ENCODE measurements at regions not wholly inside any gene's neighbourhood (a gene's known extent, or its start where the extent isn't known, plus 50 kb on each side); places are given as distances from the start of the nearest gene placed in this dataset.
"Not testable (repeated sequence)": the region's sequence is repeated elsewhere in the genome, so short reads cannot be mapped to it uniquely, and the experiment has no call there.

DNA sequence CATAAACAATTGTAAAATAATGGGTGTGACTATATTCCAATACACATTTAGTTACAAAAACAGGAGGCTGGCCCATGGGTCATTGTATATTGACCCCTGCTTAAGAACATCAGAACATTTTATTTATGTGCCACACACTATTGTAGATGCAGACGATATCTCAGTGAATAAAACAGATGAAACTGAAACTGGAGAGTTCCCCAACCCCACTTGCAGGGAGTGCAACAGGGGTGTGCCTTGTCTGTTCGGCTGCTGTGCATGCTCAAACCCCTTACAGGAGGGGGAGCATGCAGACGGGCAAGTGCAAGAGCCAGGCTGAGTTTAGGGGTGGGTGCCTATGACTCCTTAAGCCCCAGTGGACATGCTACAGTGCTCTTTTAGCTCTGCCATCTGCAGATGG lies 509.6 kb downstream of the IGSF11 start:
- DNase-seq (ENCODE audit: low read depth) = no peak

DNA sequence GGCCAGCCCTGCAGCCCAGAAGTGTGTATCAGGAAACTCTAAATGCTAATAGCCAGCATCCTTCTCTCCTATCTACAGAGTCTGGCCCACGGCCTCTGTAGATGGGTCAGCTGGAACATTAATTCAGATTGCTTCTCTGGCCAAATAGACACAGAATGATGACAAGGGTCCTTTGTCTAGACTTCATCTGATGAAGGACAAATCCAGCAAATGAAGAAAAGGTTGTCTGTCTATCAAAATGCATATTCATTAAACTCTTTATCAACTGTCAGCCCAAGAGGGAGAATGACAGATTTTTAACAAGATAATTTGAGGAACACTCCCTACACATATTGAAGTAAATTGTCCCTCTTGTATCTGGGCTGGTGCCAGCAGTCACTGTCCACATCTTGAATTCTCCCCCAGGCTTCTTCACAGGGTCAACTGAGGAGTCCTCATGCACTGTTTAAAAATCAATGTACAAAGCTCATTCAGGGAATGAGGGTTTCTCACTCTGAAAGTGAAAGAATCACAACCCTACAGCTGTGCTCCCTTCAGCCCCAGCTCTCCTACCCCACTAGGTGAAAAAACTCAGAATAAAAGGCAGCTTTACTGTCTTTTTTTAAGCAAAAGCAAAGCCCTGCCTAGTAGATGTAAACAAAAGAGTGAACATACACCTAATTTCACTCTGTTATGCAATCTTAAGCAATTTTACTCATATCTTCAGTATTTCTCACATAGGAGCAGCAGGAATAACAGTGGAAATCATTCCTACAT lies 507.7 kb downstream of the IGSF11 start:
- DNase-seq (ENCODE audit: low read depth) = no peak

DNA sequence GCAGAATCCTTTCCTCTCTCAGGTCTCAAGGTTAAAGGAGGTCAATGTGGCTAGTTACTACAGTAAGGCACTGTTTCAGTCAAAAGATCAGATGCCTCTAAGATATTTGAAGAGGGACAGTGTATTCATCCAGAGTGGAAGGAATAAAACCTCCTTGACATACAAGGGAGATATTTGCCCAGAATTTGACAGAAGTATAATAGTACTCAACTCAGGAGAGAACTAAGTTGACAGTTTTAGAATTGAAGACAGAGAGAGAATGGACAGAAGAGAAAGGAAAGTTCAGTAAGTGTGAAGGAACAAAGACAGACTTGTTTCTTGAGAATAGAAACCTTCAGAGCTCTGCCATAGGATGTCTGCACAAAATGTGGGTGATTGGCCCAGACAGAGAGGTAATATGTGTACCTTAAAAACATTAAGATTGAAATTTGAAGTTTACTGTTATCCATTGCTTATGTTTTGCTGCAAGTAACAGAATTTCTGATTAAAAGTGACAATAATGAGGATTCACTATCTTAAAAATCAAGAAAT lies 507.1 kb downstream of the IGSF11 start:
- DNase-seq (ENCODE audit: low read depth) = no peak

DNA sequence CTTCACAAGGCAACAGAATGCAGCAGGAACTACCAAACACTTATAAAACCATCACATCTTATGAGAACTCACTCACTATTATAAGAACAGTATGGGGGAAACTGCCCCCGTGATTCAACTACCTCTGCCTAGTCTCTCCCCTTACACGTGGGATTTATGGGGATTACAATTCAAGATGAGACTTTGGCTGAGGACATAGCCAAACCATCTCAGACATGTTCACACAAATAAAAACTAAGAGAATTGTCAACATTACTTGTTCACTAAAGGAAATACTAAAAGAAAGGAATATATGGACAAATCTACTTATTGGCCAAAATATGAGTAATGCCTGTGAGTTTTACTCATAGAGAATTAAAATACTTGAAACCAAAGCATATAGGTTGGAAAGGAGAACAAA lies 505.1 kb downstream of the IGSF11 start:
- no peak for DNase-seq (ENCODE audit: low read depth)

DNA sequence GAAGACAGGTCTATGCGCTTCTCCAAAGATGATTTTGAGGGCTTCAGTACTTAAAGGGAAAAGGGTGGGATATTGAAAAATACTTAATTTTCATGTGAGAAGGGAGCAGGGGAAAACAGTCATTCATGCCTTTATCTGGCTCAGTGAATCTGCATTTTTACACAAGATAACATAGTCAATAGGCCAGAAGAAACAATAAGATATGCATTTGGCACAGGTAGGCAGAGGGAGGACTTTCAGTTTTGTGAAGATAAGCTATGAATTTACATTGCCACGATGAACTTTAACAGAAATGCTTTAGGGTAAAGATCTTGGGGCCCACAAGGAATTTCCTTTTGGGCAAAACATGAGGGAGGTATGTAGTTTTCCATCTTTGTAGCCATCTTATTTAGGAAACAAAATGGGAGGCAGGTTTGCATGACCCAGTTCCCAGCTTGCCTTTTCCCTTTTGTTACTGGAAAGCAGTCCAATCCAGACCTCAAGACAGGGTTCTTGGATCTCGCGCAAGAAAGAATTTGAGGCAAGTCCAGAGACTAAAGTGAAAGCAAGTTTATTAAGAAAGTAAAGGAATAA lies 504.2 kb downstream of the IGSF11 start:
- DNase-seq (ENCODE audit: low read depth) = no peak

DNA sequence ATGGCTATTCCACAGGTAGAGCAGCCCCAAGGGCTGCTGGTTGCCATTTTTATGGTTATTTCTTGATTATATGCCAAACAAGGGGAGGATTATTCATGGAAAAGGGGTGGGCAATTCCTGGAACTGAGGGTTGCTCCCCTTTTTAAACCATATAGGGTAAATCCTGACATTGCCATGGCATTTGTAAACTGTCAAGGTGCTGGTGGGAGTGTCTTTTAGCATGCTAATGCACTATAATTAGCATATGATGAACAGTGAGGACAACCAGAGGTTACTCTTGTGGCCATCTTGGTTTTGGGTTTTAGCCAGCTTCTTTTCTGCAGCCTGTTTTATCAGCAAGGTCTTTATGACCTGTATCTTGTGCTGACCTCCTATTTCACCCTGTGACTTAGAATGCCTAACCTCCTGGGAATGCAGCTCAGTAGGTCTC lies 503.7 kb downstream of the IGSF11 start:
- DNase-seq (ENCODE audit: low read depth) = not testable (repeated sequence)

DNA sequence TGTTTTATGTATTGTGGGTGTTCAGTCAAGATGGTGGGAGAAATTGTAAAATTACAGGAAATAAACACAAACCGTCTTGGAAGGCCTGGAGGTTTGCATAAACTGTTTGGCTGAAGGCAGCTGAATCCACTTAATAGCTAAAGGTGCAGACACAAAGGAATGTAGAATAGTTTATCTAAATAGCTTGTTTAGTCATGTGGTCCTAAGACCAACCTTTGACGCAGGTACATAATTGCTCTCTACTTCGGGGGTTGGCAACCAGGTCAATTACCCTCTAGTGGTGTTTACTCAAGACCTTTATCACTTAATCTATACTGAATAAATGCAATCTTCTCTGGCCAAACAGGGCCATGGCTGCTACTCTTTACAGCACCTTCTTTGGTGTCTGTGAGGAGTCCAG lies 502.8 kb downstream of the IGSF11 start:
- peak; percentile 27 for DNase-seq (ENCODE audit: low read depth)

DNA sequence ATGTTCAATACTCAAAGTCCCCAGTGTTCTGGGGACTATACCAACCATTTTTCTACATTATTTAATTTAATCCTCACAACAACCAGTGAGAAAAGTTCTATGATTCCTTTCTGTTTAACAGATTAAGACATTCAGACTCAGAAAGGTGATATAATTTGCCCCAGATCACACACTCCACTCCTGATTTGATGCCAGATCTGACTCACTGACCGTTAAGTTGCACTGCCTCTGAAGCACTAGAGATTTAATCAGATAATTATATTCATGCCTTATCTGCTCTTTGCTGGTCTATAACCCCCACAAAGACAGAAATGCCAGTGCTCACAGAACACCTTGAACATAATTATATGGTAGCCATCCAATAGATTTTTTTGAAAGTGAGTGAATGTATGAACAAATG lies 501.0 kb downstream of the IGSF11 start:
- DNase-seq (ENCODE audit: low read depth) = peak; percentile 22

DNA sequence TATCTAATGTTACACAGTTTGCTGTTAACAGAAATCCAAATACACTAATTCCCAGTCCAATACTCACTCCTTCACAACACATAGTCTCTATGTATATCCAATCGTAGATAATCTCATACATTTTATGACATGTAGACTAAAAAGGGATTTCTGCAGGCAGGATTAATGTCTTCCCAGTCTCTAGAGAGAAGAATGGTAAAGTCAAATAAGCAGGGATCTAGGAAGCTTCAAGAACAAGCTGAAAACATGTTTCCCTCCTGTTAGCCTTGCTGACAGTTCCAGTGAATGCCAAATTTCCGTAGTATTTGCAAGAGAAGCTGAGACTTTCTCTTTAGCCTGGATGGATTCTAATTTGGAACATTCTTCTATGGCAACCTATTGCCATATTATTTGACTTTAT lies 500.1 kb downstream of the IGSF11 start:
- no peak for DNase-seq (ENCODE audit: low read depth)

DNA sequence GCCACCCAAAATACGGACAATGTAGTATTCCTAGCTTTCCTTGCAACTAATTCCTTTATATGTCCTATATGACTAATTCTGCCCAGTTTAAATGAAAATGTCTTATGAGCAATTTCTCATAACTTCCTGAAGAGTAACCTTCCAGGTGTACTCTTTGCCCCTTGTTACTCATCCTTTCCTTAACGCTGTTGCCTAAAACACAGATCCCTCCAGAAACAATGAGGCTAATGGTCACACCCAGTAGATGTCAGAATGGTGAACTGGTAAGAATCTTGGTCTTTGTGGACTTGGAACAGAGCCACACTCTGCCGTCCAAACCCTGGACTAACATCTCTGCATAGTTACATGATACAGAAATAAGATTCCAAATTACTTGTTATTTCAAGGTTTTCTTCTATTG lies 497.9 kb downstream of the IGSF11 start:
- DNase-seq (ENCODE audit: low read depth) = no peak

DNA sequence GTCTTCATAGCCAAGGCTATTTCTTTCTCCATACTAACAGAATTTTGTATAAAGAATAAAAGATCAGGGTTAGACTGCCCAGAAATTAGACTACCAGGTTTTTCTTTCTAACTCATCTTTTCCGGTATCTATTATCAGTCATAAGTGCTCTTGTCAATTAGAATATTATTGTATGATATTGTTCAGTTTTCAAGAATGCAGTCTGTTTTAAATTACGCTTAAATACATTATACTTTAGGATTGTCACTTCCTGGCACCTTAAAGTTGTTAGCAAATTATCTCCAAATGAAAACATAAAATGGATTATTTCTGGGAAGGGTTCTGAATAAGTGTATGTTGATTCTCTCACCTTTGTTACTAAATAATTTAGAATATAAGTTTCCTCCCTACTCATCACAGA lies 497.2 kb downstream of the IGSF11 start:
- no peak for DNase-seq (ENCODE audit: low read depth)

DNA sequence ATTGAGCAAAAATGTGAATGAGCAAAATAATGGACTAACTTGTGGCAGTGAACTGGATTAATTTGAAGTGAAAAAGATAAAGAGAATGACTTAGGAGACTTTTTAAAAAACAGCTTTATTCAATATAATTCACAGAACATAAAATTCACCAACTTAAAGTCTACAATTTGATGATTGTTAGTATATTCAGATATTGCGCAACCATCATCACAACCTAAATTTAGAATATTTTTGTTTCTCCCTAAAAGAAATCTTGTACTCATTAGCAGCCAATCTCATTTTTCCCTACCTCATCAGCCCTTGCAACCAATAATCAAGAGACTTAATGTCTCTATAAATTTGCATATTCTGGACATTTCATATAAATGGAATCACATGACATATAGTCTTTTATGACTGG lies 496.5 kb downstream of the IGSF11 start:
- no peak for DNase-seq (ENCODE audit: low read depth)

DNA sequence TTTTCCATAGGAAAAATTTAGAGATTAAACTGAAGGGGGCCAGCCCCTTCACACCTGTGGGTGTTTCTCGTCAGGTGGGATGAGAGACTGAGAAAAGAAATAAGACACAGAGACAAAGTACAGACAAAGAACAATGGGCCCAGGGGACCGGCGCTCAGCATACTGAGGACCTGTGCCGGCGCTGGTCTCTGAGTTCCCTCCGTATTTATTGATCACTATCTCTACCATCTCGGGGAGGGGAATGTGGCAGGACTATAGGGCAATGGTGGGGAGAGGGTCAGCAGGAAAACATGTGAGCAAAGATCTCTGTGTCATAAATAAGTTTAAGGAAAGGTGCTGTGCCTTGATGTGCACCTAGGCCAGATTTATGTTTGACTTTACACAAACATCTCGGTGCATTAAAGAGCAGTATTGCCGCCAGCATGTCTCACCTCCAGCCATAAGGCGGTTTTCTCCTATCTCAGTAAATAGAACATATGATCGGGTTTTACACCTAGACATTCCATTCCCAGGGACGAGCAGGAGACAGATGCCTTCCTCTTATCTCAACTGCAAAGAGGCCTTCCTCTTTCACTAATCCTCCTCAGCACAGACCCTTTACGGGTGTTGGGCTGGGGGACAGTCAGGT lies 494.7 kb downstream of the IGSF11 start:
- not testable (repeated sequence) for DNase-seq (ENCODE audit: low read depth)

DNA sequence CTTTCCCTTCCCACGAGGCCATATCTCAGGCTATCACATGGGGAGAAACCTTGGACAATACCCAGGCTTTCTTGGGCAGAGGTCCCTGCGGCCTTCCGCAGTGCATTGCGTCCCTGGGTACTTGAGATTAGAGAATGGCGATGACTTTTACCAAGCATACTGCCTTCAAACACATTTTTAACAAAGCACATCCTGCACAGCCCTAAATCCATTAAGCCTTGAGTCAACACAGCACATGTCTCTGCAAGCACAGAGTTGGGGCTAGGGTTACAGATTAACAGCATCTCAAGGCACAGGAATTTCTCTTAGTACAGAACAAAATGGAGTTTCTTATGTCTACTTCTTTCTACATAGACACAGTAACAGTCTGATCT lies 494.2 kb downstream of the IGSF11 start:
- peak; percentile 57 for DNase-seq (ENCODE audit: low read depth)

DNA sequence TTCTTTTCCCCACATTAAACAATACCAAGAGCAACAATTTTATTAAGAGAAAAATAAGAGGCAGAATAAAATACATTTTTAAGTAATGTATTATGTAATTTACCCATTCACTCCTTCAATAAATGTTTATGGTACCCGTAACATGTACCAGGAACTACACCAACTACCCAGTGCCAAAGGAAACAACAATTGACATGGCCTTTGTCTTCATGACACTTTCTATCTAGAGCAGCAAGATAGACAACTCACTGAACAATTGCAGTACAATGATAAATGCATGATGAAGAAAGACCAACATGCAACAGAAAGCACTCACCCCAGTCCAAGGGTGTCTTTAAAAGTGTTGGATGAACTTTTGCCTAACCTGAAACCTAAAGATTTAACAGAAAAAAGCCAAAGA lies 493.8 kb downstream of the IGSF11 start:
- DNase-seq (ENCODE audit: low read depth) = no peak

DNA sequence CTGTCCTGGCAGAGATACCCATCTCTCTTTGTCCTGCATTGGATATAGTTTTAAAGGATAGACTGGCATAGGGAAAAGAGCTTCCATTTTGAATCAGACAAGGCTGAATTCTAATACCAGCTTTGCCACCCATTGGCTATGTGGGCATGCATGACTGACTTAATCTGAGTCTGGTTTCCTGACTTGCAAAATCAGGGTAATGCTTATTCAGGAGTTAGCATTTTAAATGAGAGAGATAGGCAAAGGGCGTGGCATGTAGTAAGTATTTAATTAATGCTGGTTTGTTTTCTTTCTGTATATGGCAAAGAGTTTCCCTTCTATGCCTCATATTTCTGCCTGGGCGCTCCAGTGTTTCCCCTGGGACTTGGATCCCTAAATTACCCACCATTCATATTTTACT lies 492.9 kb downstream of the IGSF11 start:
- DNase-seq (ENCODE audit: low read depth) = peak; percentile 47

DNA sequence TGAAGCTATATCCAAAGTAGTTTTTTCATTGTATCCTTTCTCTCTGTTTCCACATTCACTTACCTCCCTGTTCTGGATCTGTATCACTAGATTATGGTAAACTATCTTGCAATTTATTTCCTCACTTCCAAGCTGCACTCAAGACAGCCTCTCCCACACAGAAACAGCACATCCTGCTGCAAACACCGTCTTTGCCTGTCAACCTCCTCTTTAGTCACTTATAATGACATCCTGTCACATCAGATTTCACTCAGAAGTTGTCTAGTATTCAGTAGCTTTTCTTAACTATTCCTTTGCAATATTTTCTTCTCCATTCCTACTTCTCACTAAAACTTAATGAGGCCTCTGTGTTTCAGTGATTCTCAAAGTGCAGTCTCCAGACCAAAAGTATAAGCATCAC lies 490.8 kb downstream of the IGSF11 start:
- no peak for DNase-seq (ENCODE audit: low read depth)

DNA sequence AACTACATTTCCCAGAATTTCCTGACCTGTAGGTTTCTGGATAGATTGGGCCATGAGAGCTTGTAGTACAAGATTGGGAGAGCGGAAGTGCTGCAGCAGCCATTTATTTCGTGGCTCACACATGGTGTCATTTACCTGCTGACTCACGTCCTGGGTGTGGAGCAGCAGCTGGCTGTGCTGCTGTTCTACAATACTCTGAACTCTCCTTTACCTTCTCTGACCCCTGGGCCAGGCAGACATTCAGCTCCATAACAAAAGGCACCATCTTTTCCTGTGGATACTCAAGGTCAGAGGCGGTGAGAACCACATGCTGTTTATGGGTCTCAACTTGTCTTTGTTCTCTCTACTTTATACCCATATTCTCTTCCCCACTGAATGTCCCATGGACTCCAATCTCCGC lies 490.2 kb downstream of the IGSF11 start:
- peak; percentile 33 for DNase-seq (ENCODE audit: low read depth)

DNA sequence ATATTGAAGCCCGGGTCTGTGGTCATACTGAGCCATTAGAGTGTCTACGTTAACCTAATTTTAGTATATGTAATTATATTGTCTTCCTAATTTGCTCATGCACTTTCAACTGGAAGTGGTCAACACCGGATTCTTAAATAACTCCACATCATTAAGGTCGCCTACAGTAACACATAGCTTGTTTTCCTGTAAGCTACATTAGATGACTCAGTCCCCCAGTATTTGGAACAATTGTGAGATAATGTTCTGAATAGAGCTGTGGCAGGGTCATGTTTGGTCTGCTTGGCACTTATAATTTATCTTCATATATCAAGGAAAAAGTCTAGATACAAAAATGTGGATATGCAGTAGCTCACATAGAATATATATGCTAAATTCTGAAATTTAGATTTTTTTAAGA lies 486.2 kb downstream of the IGSF11 start:
- peak; percentile 87 for DNase-seq (ENCODE audit: low read depth)

DNA sequence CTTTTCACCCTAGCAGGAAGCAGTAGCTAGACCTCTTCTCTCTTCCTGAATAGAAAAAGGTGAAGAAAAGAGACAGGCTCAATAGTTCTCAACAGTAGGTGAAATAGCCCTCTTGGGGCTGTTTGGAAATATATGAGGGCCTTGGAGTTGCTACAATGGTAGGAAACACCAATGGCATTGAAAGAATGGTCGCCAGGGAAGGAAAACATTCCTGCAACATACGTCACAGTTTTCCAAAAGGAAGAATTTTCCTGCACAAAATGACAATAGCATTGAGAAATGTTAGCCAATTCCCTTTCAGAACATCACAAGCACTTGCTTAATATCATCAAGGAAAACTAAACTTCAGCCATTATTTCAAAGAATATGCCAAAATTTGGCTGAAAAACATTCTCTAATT lies 484.5 kb downstream of the IGSF11 start:
- no peak for DNase-seq (ENCODE audit: low read depth)

DNA sequence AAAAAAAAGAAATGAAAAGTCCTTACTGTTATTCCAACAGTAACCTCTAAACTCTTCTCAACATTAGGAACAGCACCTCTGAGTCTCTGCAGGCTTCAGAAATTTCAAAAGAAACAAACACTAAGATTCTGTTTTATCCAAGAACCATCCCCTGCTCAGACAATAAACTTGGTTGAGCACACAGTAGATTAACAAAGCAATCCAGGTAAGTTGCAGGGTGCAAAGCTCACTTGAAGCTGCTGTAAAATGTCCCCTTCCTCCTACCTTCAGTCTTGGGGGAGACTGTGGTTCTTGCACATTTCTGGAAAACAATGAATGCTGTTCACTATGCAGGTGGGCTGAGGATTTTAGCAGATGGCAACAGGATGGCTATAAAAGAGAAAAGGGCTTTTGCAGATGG lies 484.1 kb downstream of the IGSF11 start:
- no peak for DNase-seq (ENCODE audit: low read depth)

DNA sequence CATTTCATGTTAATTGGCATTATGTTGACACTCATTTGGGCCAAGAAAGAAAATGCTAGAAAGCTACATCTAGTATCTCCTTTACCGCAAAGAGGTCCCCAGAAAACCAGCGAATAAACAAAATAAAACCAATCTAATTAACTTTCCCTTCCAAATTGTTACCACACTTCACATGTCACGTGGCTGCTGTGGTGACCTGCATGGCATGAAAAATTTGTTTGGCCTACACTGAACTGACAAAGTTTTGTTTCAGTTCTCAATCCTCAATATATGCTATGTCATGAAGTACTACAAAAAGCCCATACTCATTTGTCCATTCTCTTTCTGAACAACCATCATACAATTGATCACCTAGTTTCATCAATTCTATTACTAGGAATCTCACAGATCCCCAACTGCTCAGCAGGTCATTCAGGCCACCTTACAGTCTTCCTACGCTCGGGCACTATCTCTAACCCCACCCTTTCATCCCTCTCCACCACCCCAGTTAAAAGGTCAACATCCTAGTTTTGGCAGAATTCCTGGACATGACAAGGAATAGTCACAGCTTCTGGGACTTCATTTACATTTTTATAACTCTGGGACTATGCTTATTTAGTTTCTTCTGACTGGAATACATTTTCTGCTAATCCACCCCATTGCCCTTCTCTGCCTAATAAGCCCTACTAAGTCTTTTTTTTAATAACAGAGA lies 480.4 kb downstream of the IGSF11 start:
- no peak for DNase-seq (ENCODE audit: low read depth)

DNA sequence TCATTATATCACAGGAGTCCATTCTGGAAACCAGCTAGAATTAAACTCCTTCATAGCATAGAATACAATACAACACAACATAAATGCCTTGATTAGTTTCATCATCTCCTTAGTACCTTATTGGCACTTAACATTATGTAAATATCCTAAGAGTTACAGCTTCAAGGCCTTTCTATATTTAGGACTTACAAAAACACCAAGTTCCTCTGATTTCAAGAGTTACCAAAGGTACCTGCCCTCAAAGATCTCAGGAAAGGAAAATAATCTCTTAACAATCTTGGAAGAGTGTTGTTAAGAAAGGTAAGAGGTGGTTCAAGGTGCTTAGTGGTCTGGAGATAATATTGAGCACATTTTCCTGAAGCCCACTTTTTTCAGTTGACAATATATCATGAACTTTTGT lies 477.7 kb downstream of the IGSF11 start:
- no peak for DNase-seq (ENCODE audit: low read depth)

Measured in renal cortical epithelial cell (primary cell).